GM08714 (cell line): ENCODE measurements at regions not wholly inside any gene's neighbourhood (a gene's known extent, or its start where the extent isn't known, plus 50 kb on each side); places are given as distances from the start of the nearest gene placed in this dataset.

Source experiments
- H3K4me3 ChIP-seq: fragments of 200-500 bp; sonication (Bioruptor generic); 2 replicates; pipeline ENCODE4 v1.5.1; 2014; ENCODE audit warnings: mild to moderate bottlenecking, low read length, inconsistent platforms
- ZNF274 ChIP-seq: IDR thresholded peaks from 2 replicates; pipeline ENCODE4 v1.6.1; 2012; ENCODE audit warnings: mild to moderate bottlenecking, low read depth, low read length

DNA sequence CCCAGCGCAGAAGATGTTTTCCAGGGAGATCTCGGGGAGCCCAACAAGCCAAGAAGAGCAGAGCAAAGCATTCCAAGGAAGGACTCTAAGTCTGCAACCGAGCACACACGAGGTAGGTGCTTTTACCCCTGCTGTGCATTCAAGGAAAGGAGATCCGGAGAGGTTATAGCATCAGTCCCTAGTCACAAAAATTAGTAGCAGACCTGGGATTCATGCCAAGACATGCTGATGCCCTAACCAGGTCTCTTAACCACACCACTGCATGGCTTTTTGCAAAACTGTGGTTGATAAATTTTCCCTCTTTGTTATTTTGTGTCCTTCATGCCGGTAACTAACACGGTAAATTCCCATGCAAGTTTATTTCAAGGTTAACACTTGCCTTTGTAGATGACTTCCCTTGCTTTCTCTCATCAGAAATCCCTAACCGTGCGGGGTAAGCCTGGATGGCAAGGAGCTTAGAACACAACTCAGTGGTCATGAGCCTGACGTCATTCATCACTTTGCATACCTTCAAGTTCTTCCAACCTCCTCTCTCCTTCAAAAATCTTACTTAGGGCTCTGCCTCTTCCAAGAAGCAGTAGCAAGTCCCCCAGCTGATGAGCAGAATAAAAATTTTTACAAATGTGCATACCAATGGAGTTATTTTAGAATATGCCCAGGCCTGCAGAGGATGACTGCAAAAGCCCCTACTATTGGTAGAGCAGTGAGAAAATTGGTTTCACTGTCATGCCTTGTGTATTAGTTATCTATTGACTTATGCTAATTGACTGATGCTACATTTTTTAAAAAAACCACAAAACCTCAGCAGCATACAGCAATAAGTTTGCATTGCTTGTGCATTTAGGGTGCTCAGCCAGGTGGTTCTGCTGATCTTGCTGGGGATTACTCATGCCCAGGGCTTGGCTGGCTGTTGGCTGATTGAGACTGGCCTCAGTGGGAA lies 465.1 kb downstream of the MN1 start:
- no peak overlapping the region for H3K4me3 ChIP-seq
- no peak for TF ChIP-seq ZNF274

DNA sequence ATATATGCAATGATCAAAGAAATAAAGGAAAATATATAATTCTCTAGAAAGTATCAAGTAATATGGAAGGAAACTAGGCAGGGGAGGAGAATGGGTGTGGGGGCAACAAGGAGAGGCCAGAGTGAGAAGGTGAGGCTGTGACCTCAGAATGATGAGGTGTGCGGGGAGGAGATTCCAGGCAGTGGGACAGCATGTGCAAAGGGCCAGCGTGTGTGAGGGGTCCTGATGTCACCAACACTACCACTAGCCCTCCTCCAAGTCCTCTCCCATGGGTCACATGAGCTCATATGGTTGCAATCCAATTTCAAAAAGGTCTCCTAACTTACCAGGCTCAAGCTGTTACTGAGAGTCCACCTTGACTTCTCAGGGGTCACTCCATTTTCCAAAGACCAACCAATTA lies 463.9 kb downstream of the MN1 start:
- H3K4me3 ChIP-seq = no peak overlapping the region
- TF ChIP-seq ZNF274 = no peak

DNA sequence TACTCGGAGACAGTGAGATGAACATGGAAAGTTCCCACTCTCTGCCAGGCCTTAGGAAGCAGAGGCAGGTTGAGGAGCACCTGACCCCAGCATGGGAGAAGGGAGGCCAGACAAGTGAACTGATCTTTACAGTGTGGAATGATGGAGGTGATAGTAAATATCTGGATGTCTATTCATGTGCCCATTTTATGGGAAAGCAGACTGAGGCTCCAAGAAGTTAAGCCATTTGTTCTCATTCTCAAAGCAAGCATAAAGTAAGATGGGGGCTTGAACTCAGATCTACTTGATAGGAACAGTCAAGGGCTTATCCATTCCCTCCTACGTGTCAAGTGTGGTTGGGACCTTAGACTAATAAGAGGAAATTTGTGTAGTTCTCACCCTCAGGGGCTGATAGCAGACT lies 461.5 kb downstream of the MN1 start:
- TF ChIP-seq ZNF274 = no peak
- no peak overlapping the region for H3K4me3 ChIP-seq

DNA sequence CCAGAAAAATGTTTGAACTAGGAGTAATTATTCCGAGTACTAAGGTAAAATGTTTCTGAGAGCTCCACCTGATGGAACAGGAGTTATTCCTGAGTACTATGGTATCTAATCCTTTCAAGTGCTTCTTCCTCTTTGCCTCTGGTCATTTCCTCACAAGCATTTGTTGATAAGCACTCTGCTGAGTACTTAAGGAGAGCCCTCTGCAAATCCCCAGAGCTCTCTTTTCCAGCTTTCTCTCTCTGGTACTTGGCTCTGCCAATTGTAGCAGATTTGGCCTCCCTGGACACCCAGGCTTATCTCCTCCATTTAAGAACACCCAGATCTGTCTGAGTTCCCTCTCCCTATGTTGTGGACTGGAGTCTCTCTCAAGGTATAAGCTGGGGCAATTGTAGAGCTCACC lies 457.0 kb downstream of the MN1 start:
- no peak overlapping the region for H3K4me3 ChIP-seq
- TF ChIP-seq ZNF274 = no peak

DNA sequence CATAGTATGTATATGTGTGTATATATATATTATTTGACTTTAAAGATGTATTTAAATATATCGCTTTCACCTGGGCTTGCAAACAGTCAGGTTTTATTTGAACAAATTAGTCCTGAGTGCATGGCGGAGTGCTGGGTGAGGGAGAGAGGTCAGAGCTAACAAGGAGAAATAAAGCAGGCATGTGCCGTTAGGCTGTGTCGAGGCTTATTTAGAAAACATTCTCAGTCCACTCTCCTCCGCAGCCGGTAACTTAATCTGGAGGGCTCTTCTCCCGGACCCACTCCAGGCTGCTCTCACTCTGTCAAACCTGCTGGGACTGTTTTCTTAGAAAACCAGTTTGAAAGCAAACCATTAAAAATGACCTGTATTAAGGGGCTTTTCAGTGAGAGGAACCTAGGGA lies 455.9 kb downstream of the MN1 start:
- no peak for TF ChIP-seq ZNF274
- no peak overlapping the region for H3K4me3 ChIP-seq

DNA sequence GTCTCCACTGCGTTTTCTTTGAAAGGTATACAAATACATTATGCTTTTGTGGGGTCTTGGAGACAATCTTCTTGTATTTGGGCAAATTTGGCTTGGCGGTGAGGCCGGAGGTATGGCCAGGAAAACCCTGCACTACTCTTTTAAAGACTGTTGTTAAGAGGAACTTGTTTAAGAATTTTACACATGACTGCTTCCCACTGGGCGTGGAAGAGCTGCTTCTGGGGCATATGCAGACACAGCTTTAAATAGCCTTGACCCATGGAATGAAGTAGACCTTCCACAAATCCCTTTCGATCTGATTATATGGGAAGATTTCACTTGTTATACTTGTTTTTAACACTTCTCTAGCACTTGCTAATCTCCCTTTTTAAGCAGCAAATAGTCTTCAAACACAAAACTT lies 453.6 kb downstream of the MN1 start:
- no peak for TF ChIP-seq ZNF274
- no peak overlapping the region for H3K4me3 ChIP-seq

DNA sequence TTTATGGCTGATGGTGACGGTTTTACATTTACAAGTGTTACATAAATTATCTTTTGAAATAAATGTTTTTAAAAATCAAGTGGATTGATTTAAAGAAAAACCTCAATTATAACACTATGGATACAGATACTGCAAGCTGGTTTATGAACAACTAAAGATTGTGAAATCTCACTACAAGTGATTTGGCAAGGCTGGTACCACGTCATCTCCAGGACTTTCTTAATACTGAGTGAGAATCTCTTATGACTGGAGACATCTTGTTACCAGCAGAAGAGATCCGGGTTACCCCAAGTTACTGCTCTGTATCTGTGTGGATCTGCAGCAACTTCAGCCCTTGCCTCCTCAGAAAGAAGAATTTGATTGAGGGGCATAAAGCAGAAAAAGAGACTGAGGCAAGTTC lies 452.9 kb downstream of the MN1 start:
- no peak for TF ChIP-seq ZNF274

DNA sequence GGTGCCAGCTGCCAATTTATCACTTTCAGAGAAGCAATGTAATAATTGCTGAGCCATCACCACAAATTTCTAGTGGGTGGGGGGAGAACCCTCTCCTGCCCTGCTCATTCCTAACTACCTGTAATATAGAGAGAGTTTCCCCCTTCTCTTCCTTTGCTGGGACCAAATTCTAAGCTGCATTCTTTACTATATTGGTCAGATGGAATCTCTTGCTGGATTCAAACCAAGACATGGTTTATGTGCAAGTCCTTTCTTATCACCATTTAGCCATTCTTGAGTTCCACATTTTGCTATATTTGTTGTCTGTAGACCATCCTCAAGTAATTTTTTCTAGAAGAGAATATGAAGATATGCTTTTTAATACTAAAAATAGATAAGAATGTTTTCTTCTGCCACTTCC lies 452.1 kb downstream of the MN1 start:
- H3K4me3 ChIP-seq = no peak overlapping the region
- TF ChIP-seq ZNF274 = no peak

More for the DNA sequence above, 452.9 kb downstream of the MN1 start:
- no peak overlapping the region for H3K4me3 ChIP-seq

DNA sequence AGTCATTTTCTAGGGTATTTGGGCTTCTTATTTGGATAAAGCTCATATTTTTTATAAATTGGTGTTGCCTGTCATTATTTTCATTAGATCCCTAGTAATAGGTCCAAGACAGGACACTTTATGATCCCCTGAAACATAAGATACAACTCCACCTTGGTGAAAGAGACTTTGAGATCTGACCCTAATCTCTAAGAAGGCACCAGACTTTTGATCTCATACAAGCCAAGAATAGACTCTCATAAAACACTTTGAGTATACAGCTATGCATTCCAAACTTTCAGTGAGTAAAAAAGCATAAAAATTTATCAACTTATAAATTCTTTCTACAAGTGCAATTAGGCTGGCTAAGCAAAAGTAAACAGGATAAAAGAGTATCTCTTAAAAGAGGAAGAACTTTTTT lies 451.2 kb downstream of the MN1 start:
- TF ChIP-seq ZNF274 = no peak
- no peak overlapping the region for H3K4me3 ChIP-seq

DNA sequence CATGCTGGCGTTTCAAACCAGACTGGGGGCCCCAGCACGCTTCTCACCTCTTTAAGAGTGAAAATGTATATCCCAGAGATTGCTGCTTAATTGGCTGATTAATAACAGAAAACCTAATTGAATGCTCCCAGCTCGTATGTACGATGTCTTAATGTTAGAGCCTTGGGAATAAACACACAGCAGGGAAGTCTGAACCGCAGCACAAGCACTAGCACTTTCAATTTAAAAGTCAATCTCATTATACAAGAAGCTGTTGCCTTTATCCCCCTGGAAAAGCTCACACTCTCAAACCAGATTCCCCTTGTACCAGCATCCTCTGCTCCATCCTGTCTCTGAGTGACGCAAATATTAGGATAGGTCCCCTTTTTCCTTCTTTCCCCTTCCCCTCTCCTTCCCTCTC lies 449.1 kb downstream of the MN1 start:
- TF ChIP-seq ZNF274 = no peak

DNA sequence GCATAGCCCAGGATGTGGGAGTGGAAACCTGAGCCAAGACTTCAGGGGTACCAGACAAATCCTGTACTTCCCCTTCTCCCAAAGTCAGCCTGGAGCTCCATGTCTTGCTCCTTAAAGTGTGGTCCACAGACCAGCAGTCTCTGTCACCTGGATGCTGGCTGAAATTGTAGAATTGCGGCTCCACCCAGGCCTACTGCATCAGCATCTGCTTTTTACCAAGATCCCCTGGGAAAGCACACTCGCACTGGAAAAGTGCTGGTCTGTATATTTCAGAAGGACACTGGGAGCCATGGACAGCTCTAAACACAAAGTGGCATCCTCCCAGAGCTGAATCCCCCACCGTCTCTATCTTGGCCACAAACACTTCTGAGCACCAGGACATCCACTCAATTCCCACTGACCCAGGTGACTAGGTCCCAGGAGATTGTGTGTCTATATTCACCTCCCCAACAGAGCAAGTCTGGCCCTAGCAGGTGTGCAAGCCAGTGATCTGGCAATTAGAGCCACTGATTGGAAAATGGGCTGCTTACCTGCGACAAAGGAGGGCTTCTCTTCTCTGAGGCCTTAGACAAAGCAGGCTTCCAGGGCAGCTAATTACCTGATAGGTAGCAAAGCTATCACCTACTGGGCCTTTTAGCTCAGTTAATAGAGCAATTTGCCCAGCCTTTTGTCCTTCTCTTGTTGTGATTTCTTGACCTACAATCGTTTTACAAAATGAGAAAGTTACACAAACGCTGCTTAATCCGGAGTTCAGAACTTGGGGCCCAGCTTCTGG lies 443.3 kb downstream of the MN1 start:
- no peak for TF ChIP-seq ZNF274
- H3K4me3 ChIP-seq = no peak overlapping the region

More for the DNA sequence above, 449.1 kb downstream of the MN1 start:
- no peak overlapping the region for H3K4me3 ChIP-seq

DNA sequence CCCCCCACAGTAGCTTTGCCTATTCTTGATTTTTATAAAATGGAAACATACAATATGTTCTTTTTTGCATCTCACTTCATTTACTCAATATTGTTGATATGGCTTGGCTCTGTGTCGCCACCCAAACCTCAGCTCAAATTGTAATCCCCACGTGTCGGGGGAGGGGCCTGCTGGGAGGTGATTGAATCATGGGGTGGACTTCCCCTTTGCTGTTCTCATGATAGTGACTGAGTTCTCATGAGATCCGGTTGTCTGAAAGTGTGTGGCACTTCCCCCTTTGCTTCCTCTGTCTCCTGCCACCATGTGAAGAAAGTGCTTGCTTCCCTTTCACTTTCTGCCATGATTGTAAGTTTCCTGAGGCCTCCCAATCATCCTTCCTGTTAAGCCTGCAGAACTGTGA lies 431.3 kb downstream of the MN1 start:
- no peak overlapping the region for H3K4me3 ChIP-seq
- TF ChIP-seq ZNF274 = no peak

DNA sequence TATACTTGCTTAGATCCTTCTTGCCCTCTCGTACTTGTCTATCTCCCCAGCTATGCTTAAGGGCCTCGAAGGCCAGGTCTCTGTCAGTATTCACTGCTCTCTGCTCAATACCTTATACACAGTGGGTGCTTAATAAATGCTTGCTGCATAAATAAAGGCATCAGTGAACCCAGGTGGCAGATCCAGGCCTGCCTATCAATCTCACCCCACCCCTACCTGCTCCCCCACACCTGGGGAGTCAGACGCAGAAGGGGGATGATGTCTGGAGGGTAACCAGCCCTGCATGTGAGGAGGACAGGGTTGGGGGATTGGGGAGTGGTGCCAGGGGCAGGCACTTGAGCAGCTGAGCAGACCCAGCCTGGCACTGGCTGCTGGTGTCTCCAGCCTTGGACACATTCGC lies 430.6 kb downstream of the MN1 start:
- H3K4me3 ChIP-seq = no peak overlapping the region

DNA sequence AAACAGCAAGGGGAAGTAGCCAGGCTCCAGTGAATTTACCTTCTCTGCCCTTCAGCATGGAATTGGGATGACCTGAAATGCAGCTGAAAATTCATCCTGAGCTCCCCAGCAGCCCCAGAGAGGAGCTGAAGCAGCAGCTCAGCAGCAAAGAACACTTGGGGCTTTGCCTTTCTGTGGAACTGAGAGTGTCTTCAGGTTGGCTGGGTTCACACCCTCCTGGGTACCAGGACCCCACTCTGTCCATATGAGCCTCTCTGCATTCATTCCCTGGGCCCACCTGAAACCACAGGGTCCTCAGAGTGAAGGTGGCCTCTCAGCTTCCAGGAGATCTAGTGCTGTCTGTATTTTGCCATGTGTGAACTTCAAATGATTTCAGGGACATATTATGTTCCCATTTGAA lies 429.2 kb downstream of the MN1 start:
- TF ChIP-seq ZNF274 = no peak
- no peak overlapping the region for H3K4me3 ChIP-seq

More for the DNA sequence above, 430.6 kb downstream of the MN1 start:
- no peak for TF ChIP-seq ZNF274
